Testis (tissue), 2 donors: ENCODE measurements at regions not wholly inside any gene's neighbourhood (a gene's known extent, or its start where the extent isn't known, plus 50 kb on each side); places are given as distances from the start of the nearest gene placed in this dataset.

Experiments used
- POLR2A ChIP-seq: fragments of 450-650 bp; IDR thresholded peaks from one replicate; pipeline ENCODE4 v1.6.1; 2017; ENCODE audit warnings: antibody characterized with exemption, mild to moderate bottlenecking, moderate library complexity
- TF ChIP-seq, protein P1 (sequence below), 3 experiments: fragments of 450-650 bp in 2 of 3; fragments of 200-600 bp in 1 of 3; sonication (generic) in 1 of 3; IDR thresholded peaks; one replicate each; pipeline ENCODE4 v1.5.1; 2016 to 2019; ENCODE audit warnings: antibody characterized with exemption in 3 of 3, mild to moderate bottlenecking in 2 of 3, moderate library complexity in 1 of 3

- TF ChIP-seq, protein P1, sequence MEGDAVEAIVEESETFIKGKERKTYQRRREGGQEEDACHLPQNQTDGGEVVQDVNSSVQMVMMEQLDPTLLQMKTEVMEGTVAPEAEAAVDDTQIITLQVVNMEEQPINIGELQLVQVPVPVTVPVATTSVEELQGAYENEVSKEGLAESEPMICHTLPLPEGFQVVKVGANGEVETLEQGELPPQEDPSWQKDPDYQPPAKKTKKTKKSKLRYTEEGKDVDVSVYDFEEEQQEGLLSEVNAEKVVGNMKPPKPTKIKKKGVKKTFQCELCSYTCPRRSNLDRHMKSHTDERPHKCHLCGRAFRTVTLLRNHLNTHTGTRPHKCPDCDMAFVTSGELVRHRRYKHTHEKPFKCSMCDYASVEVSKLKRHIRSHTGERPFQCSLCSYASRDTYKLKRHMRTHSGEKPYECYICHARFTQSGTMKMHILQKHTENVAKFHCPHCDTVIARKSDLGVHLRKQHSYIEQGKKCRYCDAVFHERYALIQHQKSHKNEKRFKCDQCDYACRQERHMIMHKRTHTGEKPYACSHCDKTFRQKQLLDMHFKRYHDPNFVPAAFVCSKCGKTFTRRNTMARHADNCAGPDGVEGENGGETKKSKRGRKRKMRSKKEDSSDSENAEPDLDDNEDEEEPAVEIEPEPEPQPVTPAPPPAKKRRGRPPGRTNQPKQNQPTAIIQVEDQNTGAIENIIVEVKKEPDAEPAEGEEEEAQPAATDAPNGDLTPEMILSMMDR (IDR thresholded peaks at IDR 0.05), result no peak
- no peak for TF ChIP-seq POLR2A
Measured at GRCh38 chr6:4550227-4550597, 226.0 kb upstream of the CDYL start.
